ENCODE measurements at regions not wholly inside any gene's neighbourhood (a gene's known extent, or its start where the extent isn't known, plus 50 kb on each side); places are given as distances from the start of the nearest gene placed in this dataset.
"Not testable (repeated sequence)": the region's sequence is repeated elsewhere in the genome, so short reads cannot be mapped to it uniquely, and the experiment has no call there.

GRCh38 chr1:29388170-29388569, 151.8 kb downstream of the PTPRU start:
- H3K9me2 ChIP-seq (ENCODE audit: insufficient read depth, low read length) = no peaks in the 10 kb centered on the region
- H3K27me3 ChIP-seq (ENCODE audit: insufficient read depth, low read depth, low read length) = no peaks in the 10 kb centered on the region
- no peaks in the 10 kb centered on the region for H4K20me1 ChIP-seq (ENCODE audit: insufficient read depth)
- no peak overlapping the region for H3K4me2 ChIP-seq (ENCODE audit: low read length)
- TF ChIP-seq EP300 (conservative IDR thresholded peaks at IDR 0.05; ENCODE audit: poor library complexity, severe bottlenecking) = no peak
- no peak for TF ChIP-seq EZH2 (IDR thresholded peaks at IDR 0.05; ENCODE audit: borderline replicate concordance, insufficient read depth, low read length, poor library complexity, severe bottlenecking)
- TF ChIP-seq REST (IDR thresholded peaks at IDR 0.05; ENCODE audit: borderline replicate concordance) = no peak
- TF ChIP-seq TAF1 (IDR thresholded peaks at IDR 0.05; ENCODE audit: low read depth) = no peak
- TF ChIP-seq SMC3 (conservative IDR thresholded peaks at IDR 0.05; ENCODE audit: poor library complexity) = no peak
- TF ChIP-seq POLR2AphosphoS5 (IDR thresholded peaks at IDR 0.05) = no peak
- no peak for TF ChIP-seq CTCF (IDR thresholded peaks at IDR 0.05; ENCODE audit: poor library complexity, severe bottlenecking)
- TF ChIP-seq RAD21 (conservative IDR thresholded peaks at IDR 0.05) = no peak
- H3K79me2 ChIP-seq (replicated peaks; ENCODE audit: insufficient read depth, low read length) = no peaks in the 10 kb centered on the region
- H3K9ac ChIP-seq (ENCODE audit: low read length) = no peak overlapping the region
- no peak overlapping the region for H3K4me3 ChIP-seq (ENCODE audit: low read length)
- no peaks in the 10 kb centered on the region for H3K9me3 ChIP-seq (ENCODE audit: low read length)
- H2AFZ ChIP-seq (ENCODE audit: low read depth, low read length) = no peak overlapping the region
- H3K36me3 ChIP-seq (ENCODE audit: insufficient read depth, low read length) = no peaks in the 10 kb centered on the region
- no peaks in the 10 kb centered on the region for H3F3A ChIP-seq (ENCODE audit: insufficient read depth, low read length, poor library complexity, severe bottlenecking)
- no peak overlapping the region for H3K27ac ChIP-seq (ENCODE audit: low read length)

GRCh38 chr1:29387210-29387609, 150.9 kb downstream of the PTPRU start:
- Histone ChIP-seq H3K9me2 (ENCODE audit: insufficient read depth, low read length) (no peaks in the 10 kb centered on the region), H3K4me3 (ENCODE audit: low read length) (no peak overlapping the region), H3K9ac (ENCODE audit: low read length) (no peak overlapping the region), H3F3A (ENCODE audit: insufficient read depth, low read length, poor library complexity, severe bottlenecking) (no peaks in the 10 kb centered on the region), H3K27me3 (ENCODE audit: insufficient read depth, low read depth, low read length) (no peaks in the 10 kb centered on the region), H3K4me2 (ENCODE audit: low read length) (no peak overlapping the region), H3K36me3 (ENCODE audit: insufficient read depth, low read length) (no peaks in the 10 kb centered on the region), H3K79me2 (replicated peaks; ENCODE audit: insufficient read depth, low read length) (no peaks in the 10 kb centered on the region), H3K9me3 (ENCODE audit: low read length) (no peaks in the 10 kb centered on the region), H2AFZ (ENCODE audit: low read depth, low read length) (no peak overlapping the region), H4K20me1 (ENCODE audit: insufficient read depth) (no peaks in the 10 kb centered on the region), H3K27ac (ENCODE audit: low read length) (no peak overlapping the region)
- TF ChIP-seq POLR2AphosphoS5 (IDR thresholded peaks at IDR 0.05) (no peak), EZH2 (IDR thresholded peaks at IDR 0.05; ENCODE audit: borderline replicate concordance, insufficient read depth, low read length, poor library complexity, severe bottlenecking) (no peak), REST (IDR thresholded peaks at IDR 0.05; ENCODE audit: borderline replicate concordance) (no peak), RAD21 (conservative IDR thresholded peaks at IDR 0.05) (no peak), CTCF (IDR thresholded peaks at IDR 0.05; ENCODE audit: poor library complexity, severe bottlenecking) (no peak)

- not testable (repeated sequence) for H3K27ac ChIP-seq (ENCODE audit: low read length); H3K4me2 ChIP-seq (ENCODE audit: low read length); H3K4me3 ChIP-seq (ENCODE audit: low read length); H3K9ac ChIP-seq (ENCODE audit: low read length); H3K9me2 ChIP-seq (ENCODE audit: insufficient read depth, low read length); H2AFZ ChIP-seq (ENCODE audit: low read depth, low read length); H3F3A ChIP-seq (ENCODE audit: insufficient read depth, low read length, poor library complexity, severe bottlenecking); H3K79me2 ChIP-seq (replicated peaks; ENCODE audit: insufficient read depth, low read length); H4K20me1 ChIP-seq (ENCODE audit: insufficient read depth); H3K27me3 ChIP-seq (ENCODE audit: insufficient read depth, low read depth, low read length); H3K9me3 ChIP-seq (ENCODE audit: low read length); H3K36me3 ChIP-seq (ENCODE audit: insufficient read depth, low read length)
Measured at GRCh38 chr1:29386453-29386852, 150.1 kb downstream of the PTPRU start.

Data from neural cell (in vitro differentiated cells).